HEK293T (cell line): ENCODE measurements at regions not wholly inside any gene's neighbourhood (a gene's known extent, or its start where the extent isn't known, plus 50 kb on each side); places are given as distances from the start of the nearest gene placed in this dataset.

ENCODE experiments used
- BHLHE40 ChIP-seq: fragments of 450-650 bp; IDR thresholded peaks from 2 replicates; pipeline ENCODE4 v1.6.1; 2016; ENCODE audit warnings: mild to moderate bottlenecking, moderate library complexity, borderline replicate concordance
- CTBP1 ChIP-seq: fragments of 450-650 bp; IDR thresholded peaks from 2 replicates; pipeline ENCODE4 v1.6.1; 2016; ENCODE audit warnings: borderline replicate concordance
- FOXK2 ChIP-seq: fragments of 450-650 bp; IDR thresholded peaks from 2 replicates; pipeline ENCODE4 v1.6.1; 2016; ENCODE audit warnings: mild to moderate bottlenecking
- PKNOX1 ChIP-seq: fragments of 450-650 bp; IDR thresholded peaks from 2 replicates; pipeline ENCODE4 v1.6.1; 2016
- SP1 ChIP-seq: fragments of 450-650 bp; IDR thresholded peaks from 2 replicates; pipeline ENCODE4 v1.6.1; 2017
- SUZ12 ChIP-seq: fragments of 450-650 bp; IDR thresholded peaks from 2 replicates; pipeline ENCODE4 v1.6.1; 2016; ENCODE audit warnings: mild to moderate bottlenecking
- ZNF384 ChIP-seq: fragments of 450-650 bp; IDR thresholded peaks from 2 replicates; pipeline ENCODE4 v1.6.1; 2016

GRCh38 chr1:188302746-188303145 is 1474.0 kb downstream of the PLA2G4A start:
- TF ChIP-seq SP1 (no peak), BHLHE40 (no peak), FOXK2 (no peak), SUZ12 (no peak), PKNOX1 (no peak), ZNF384 (no peak), CTBP1 (no peak)
